GM18519 (cell line): ENCODE measurements at regions not wholly inside any gene's neighbourhood (a gene's known extent, or its start where the extent isn't known, plus 50 kb on each side); places are given as distances from the start of the nearest gene placed in this dataset.
A peak's percentile ranks its signal among the peaks of the same experiment; 100 is the strongest.

Experiments
- ATAC-seq: cut with Tn5 transposase; IDR thresholded peaks from one replicate; pipeline ENCODE4 v1.9.1; 2021; ENCODE audit warnings: mild to moderate bottlenecking, moderate library complexity; ENCODE audit not compliant: unreplicated experiment, low FRiP score

DNA sequence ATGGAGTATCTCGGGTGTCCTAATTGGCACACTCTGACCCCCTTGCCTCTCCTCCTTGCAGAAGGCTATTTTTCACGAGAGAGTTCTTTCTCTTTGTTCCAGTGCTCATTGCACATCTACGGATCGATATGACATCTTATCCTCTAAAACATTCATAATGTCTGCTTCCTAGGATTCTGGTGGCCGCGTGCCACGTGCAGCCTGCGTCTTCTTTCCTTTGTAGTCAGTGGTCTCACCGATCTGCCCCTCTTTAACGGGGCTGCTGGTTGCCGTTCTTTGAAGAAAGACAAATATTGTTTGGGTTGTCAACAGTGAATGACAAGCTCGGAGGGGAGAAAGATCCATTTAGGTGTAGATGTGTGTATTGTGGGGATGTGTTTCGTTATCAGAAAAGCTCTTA lies 252.4 kb upstream of the WWC1 start:
- ATAC-seq, result no peak

DNA sequence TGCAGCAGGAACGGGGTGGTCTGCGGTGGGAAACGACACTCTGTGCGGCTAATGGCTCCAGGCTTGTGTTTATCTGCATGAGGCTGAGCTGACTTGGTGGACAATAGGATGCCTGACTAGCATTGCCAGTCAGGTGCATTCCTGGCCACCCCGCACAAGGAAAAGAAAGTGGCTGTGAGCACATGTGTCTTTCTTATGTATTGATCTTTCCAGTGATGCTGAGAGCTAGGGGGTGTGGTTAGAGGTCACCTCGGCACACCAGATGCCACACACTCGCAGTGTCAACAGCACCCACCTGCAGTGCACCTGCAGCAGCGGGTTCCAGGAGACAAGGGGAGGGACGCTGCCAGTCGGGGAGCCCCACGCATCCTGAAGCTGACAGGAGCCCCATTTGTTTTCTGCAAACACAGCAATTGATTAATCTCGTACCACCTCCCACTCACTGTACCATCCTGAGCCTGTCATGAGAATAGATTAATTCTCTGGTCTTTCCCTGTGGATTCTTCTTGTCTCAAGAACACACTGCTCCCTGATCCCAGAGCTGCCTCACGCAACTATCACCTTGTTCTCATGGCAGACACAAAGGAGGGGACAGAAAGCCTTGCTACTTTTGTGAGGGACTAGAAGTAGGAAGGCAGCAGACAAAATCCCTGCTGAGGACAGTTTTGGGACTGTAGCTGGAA lies 251.7 kb upstream of the WWC1 start:
- no peak for ATAC-seq

DNA sequence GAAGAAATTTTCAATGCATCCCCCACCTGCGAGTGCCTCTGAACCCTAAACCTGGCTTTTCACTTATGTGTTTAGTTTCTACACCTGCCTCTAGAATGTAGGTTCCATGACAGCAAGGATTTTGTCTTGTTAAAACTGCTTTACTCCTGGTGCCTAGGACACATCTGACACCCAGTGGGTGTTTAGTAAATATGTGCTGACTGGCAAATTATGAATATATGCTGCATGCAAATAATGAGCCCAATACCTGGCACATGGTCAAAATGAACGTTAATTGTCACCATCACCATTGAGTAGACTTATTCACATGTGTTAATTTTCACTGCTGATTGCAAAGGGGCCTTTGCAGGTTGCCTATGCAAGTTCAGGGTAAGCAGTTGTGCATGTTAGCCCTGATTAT lies 249.9 kb upstream of the WWC1 start:
- ATAC-seq, result no peak

DNA sequence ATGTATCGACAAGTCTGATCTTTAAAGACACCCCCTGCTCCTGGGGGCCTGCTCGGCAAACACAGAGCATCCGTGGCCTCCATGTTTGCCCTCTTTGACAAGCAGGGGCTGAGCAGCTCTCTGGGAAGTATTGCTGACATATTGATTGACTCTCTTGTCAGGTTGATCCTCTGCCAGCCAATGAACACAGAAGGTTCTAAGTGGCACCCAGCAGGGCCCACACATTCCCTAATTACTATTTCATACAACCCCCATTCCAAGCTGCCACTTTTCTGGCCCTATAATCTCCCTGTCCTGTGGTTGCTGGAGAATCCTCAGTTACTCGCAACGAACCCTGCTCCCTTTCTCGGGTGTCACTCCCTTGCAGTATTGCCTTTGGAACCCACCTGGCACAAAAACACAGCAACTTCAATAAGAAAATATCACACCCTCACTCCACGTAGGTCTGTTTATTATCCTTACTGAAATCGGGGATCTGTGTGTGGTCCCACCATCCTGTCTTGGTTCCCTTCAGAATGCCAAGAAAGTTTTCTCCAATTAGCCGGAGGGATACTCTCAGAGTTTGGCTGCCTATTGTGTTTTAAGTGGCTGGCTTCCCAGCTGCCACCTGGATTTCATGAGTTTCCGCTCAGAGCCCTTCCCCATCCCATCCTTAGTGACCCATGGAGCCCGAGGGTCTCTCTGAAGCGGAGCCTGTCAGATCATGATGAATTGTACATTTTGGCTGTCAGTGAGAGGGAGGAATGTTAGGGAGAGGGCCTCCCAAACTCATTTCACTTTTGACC lies 249.0 kb upstream of the WWC1 start:
- no peak for ATAC-seq

DNA sequence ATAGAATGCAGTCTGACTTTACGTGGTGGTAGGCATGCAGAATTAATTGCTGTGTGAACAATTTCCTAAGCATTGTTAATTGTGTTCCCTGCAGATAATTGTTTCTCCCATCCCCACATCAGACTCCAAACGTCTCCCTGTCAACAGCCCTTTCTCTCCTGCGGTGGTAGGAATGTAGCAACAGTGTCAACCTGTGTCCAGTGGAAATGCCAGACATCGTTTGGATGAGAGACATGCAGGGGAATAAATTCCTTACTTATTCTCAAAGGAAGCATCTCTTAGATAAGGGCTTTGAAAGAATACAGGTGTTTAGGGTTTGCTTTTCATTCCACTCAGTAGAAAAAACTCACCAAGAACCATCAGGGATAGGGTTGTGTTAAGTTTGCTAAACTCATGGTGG lies 245.3 kb upstream of the WWC1 start:
- no peak for ATAC-seq

DNA sequence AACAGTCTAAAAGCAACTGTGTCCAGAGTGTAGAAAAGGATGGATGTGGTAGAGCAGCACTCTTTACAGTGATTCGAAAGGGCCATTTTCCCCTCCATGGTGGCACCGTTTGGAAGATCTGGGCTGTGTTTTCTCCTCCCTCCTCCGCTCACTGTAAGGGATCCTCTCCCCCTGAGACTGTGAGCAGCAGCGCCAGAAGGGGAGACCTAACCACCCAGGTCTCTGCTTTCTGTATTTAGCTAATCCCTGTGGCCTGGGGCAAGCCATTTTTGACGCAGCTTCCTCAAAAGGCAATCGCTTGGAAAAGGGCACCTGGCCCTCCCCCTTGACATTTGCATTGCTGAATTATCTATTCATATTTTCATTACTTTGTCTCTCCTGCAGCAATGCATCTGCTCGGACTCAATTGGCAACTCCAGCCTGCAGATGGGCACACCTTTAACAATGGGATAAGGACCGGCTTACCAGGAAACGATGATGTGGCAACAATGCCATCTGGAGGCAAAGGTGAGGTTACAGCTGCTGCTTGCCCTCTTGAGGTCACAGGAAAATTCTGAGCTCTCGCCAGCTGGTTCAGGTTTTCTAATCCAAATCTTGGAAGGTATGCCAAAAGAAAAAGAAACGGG lies 244.3 kb upstream of the WWC1 start:
- ATAC-seq, result peak; percentile 53

DNA sequence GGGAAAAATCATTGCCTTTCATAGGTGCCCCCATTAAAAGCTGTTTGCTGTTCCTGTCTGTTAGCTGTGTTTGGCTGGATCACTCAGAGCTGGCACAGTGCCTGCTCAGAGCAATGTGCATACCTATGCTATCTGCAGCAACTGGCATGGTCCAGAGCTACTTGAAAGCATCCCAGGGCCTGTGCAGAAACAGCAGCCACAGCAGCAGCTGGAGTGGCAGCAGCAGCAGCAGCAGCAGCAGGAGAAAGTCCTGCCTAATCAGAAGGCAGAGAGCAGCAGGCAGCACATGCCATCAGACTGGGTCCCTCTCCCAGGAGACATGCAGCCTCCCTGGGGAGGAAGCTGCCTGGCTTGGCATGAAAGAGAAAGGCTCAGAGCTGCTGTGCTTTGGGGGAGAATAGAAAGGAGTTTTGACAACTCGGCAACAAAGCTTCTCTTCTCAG lies 243.8 kb upstream of the WWC1 start:
- peak; percentile 13 for ATAC-seq

DNA sequence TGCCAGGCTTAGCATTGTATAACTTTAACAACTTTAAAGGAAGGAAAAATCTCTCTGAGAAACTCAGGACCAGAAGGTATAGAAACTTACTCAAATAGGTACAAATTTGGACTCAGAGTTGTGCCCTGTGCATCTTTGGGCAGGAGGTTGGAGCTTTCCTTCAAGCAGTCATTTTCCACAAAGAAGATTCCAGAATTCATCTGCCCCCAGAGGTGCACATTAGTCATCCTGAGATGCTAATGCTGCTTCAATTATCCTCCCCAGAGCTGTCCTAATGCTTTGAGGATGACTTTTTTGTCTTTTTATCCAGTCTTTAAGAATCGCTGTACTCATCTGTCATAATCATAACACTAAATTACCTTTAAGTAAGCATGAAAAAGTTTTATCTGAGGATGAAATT lies 243.0 kb upstream of the WWC1 start:
- no peak for ATAC-seq

DNA sequence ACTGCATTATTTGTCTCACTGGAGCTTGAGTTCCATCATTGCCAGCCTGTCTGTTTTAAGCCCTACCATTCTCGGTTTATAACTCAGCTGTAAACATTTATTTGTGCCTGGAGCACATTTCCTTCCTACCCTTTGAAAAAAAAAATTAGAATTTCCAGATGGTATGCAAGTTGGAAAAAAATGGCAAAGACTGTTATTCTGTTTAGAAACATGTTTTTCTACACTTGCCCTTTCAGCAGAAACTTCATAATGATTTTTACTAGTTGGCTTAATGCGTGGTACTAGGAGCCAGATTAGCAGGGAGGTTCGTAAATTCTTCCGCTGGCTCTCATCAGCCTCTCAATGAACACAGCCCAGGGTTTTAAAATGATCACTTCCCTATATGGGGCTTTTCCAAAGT lies 238.8 kb upstream of the WWC1 start:
- no peak for ATAC-seq

DNA sequence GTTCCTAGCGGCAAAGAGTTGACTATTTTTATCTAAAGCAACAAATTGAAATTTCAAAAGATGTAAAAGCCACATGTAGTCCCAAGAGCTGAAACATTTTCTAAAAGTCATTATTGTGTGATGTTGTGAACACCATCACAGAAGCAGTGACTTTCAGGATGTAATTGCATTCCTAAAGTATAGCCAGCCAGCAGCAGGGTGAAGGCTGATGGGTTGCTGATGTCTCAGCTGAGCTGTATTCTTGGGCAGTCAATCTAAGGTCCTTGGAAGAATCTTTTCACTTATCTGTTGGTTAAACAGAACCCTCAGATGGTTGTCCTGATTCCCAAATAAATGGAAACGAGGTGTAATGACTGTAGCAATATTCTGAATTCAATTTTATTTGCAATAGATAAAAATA lies 237.4 kb upstream of the WWC1 start:
- no peak for ATAC-seq

DNA sequence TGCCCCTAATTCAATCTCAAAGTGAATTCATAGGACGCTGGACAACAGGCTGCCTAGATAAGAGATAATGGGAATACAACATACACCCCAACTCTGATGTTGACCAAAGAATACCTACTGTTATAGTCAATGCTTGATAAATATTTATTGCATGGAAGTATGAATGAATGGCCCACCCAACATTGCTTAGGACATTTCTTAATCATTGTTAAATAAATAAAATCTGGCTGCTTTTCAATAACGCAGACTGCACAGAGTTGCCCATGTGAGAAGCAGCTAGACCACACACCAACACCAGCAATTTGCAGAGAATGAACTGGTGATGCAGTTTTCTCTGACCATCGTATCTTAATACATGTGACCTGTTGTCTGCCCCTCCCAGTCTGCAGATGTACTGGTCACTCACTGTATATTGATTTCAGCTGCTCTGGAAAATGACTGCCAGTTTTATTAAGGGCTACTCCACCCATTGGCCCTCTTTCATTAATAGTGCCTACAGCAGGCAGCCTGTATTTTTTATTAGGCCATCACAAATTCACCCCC lies 236.2 kb upstream of the WWC1 start:
- ATAC-seq, result no peak

DNA sequence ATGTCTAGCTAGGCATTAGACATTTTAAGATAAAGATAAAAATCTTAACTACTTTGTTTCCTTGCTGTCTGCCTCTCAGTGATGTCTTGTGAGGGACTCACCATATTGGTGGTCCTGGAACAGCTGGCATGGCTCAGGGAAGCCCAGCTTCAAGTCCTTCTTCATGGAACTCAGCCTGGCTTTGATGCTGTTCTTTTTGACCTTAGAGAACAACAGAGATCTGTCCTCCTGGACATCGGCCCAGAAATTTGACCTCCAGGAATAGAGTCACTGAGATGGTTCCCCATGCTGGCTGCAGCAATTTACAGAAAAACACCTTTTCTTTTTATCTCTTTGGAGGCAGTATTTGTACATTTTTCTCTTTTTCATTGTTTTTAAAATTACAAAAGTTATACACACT lies 235.5 kb upstream of the WWC1 start:
- no peak for ATAC-seq

DNA sequence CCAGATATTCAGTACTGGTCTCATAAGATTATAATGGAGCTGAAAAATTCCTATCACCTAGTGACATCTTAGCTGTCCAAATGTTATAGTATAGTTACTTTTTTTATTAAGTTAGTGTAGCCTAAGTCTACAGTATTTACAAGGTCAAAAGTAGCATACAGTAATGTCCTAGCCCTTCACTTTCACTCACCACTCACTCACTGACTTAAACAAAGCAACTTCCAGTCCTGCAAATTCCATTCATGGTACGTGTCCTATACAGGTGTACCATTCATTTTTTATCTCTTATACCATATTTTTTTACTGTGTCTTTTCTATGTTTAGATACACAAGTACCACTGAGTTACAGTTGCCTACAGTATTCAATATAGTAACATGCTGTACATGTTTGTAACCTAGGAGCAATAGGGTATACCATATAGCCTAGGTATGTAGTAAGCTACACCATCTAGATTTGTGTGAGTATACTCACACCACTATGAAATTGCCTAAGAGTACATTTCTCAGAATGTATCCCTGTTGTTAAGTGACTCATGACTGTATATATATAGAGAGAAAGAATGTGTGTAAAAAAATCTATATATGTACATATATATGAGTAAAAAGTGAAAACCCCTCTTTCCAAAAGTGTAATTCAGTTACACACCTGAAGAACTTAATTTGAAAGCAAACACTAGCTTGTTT lies 234.8 kb upstream of the WWC1 start:
- ATAC-seq, result no peak

DNA sequence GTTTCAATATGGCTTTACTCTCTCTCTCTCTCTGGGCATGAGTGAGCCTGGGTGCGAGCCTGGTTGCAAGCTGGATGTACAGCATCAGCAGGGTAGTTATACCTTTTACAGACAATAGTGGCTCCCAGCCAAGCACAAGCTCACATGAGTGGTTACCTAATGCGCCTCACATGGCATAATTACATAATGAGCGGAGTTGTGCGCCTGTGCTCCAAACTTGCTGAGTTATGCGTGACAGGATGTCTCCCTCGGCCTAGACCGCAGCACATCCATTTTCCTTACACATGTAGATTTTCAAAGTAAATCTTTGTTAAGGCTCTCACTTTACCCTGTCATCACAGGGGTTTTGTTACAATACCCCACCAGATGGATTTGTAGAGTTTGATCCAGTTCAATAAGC lies 233.5 kb upstream of the WWC1 start:
- ATAC-seq, result no peak

DNA sequence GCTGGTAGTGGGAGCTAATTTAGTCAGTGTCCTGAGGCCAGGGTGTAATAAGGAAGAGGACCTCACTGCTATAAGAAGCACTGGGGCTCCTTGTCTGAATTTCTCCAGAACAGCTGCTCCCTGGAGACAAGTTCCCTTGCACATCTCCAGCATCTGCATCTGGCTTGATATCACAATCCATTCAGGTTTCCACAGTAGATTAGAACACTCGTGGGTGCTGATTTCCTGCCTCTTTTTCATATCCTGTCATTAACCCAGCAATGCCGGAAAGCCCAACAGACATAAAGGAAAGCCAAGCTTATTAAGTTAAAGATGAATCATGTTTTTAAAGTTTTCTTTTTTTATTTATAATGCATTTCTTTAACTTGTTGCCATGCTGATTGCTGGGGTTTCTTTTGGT lies 232.3 kb upstream of the WWC1 start:
- ATAC-seq, result no peak

DNA sequence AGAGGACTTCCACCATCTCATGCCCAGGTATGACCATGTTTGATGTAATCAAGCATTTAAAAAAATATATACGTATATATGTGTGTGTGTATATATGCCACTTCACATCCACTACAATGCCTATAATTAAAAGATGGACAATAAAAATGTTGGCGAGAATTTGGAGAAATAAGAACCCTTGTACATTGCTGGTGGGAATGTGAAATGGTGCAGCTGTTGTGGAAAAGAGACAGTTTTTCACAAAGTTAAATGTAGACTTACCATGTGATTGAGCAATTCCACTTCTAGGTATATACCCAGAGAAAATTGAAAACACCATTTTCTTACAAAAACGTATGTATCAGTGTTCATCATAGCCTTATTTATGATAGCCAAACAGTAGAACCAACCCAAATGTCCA lies 229.2 kb upstream of the WWC1 start:
- ATAC-seq, result no peak

DNA sequence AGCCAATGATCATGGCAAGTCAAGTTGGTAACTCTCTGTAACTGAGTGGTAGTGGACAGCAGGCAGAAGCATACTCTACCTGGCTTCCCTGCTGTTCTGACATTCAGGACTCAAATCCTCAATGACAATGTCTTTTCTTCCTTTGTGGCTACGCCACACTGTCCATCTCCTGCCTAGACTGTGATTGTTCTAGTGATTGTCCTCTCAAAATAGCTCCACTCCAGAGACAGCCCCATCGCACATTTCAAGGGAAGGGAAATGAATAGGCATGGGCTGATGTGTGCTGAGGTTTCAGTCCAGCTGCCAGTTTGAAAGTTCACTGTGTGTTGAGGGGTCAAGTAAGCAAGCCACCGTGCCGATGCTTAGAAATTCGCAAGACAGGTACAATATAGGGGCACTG lies 227.0 kb upstream of the WWC1 start:
- no peak for ATAC-seq

DNA sequence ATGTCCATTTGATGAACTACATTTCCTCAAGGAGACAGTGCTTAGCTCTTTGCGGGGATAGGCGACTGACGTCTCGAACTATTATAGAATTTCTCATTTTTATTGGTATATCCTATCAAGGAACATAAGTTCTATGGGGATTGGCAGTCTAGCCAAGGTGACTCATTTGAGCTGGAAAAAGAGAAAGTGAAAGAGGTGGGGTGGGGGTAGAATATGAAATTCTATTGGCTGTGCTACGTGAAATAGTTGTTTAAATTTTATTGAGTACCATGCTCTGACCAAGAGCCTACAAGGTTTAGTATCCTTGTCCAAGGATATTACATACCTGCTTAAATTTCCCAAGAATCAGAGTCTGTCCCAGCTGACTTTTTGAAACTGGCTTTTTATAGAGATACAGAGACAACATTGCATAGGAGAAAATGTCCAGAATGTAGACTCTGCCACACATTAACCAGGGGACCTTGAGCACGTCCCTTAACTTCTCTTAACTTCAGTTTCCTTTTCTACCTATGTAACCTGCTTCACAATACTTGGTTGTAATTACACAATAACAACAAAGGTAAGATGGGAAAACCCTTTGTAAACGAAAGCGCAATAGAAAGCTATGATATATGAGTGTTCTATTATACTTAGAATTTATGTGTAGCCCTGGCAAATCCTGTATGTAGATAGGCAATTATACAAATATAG lies 226.4 kb upstream of the WWC1 start:
- ATAC-seq, result no peak

DNA sequence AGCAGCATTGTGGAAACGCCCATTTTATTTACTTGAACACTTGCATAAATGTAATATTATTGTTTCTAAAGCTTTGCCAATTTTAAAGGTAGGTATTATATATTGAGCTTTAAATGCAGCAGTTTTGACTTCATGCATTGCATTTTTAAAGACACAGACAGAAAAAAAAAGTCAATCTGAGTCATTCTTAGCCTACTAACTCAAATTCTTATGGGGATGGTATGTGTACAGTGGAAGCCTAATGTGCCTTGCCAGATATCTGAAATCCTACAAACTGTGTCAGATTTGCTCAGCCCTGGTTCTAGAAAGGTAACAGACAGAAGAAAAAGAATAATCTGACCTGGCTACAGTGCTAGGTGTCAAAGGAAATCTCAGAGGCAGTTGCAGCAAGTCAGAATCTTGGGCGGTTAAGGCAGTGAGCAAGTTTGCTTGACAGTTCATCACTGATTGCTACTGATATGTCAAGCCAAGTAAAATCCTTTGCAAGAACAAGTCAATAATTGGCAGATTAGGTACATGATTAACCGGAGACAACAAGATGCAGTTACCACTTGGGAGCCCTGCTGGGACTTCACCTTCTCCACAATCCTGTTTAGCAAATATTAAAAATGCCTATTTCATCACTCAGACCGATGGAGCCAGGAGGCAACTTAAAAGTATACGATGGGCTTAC lies 224.8 kb upstream of the WWC1 start:
- ATAC-seq, result no peak

DNA sequence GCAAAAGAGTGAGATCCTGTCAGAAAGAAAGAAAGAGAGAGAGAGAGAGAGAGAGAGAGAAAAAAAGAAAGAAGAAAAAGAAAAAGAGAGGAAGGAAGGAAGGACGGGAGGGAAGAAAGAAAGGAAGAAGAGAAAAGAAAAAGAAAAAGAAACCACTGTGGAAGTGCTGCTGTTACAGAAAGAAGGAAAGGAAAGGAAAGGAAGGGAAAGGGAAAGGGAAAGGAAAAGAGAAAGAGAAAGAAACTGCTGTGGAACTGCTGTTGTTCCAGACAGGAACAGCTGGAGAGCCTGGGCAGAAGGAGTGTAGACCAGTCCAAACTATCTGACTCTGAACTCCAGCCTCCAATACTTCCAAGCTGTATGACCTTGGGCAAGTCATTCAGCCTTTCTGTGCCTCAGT lies 220.7 kb upstream of the WWC1 start:
- no peak for ATAC-seq
